ENCODE measurements at regions not wholly inside any gene's neighbourhood (a gene's known extent, or its start where the extent isn't known, plus 50 kb on each side); places are given as distances from the start of the nearest gene placed in this dataset.

DNA sequence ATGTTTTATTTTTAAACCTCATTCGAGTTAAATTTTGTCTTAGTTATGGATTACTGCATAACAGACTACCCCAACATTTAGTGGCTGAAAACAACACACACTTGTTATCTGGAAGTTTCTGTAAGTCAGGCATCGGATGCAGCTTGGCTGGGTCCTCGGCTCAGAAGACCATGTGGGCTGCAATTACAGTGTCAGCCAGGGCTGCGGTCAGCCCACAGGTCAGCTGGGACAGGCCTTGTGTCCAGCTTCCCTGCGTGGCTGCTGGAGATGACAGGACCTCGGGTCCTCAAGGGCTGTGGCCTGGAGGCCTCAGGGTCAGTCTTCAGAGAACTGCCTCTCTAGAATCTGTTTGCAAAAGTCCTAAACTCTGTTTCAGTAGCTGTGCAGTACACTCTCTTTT lies 219.0 kb upstream of the IRX1 start:
- DNase-seq = no peak
- in situ Hi-C loops (cut with MboI; ENCODE audit: low pct_unique_long_range_greater_than_20kb, low sequenced_read_pairs) = no loop called here

- no peak for DNase-seq
- in situ Hi-C loops (cut with MboI; ENCODE audit: low pct_unique_long_range_greater_than_20kb, low sequenced_read_pairs) = no loop called here
Measured at GRCh38 chr5:3375586-3376311, 219.9 kb upstream of the IRX1 start.

DNA sequence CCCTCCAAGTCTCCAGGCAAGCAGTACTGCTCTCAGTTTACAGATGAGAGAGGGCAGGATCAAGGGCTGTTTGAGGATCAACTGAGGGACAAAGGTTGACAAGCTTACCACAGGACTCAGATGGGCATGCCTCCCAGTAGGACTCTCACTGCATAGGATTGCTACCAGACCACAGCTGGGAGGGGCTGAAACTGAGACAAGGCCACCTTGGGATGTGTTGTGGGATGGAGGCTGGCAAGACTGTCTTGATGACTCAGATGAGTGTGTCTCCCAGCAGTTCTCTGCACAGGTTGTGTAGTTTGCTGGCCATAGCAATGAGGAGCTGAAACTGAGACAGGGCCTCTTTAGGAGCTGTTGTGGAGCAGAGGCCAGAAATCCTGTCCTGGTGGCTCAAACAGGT lies 222.2 kb upstream of the IRX1 start:
- DNase-seq = no peak
- in situ Hi-C loops (cut with MboI; ENCODE audit: low pct_unique_long_range_greater_than_20kb, low sequenced_read_pairs) = no loop called here

GRCh38 chr5:3372289-3372688 lies 223.3 kb upstream of the IRX1 start:
- in situ Hi-C loops (cut with MboI; ENCODE audit: low pct_unique_long_range_greater_than_20kb, low sequenced_read_pairs) = no loop called here

DNA sequence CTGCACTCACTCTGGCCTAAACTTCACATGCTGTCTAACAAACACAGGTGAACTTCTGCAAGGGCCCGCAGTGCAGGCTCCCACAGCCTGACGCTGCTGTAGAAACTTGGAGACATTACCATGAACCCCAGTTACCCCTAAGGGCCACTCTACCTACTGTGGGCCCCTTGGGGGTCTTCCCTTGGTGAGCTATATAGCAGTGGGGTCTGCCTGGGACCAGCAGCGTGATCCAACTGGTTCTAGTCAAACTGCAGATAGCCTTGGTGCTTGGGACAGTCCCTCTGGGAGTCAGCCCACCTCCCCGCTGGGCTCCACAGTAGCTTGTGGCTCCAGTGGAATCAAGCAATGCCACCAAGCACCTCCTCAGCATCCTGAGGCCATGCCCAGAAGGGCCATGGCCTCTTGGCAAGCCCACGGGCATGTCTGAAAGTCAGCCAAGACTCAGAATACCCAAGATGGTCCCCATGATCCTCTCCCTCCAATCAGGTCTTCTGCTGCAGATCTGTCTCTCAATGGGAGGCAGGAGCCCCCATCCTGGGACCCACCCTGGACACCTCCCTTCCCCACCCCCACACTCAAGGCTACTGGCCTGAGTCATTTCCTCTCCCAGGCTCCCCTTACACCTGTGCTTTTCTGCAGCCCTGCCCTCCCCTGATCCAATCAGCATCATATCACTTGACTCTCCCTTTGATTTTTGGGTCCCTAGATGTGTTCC lies 230.0 kb upstream of the IRX1 start:
- no peak for DNase-seq
- in situ Hi-C loops (cut with MboI; ENCODE audit: low pct_unique_long_range_greater_than_20kb, low sequenced_read_pairs) = no loop called here

More at GRCh38 chr5:3372289-3372688, 223.3 kb upstream of the IRX1 start:
- DNase-seq = no peak

DNA sequence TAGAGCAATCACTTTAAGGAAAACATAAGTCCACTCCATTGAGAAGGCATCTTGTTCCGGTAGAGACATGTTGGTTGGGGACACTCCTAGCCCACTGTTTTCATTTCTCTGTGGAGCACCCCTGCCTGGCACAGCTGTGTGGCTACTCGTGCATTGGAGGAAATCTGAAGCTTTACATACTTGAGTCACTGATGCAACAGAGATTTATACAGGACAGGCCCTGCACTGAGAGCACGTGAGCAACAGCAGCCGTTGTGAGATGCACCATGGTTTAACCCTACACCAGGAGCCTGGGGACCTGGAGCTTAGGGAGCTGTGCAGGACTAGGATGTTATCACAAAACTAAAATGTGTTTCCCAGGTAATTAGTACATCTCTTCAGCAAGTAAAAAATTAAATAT lies 230.7 kb upstream of the IRX1 start:
- in situ Hi-C loops (cut with MboI; ENCODE audit: low pct_unique_long_range_greater_than_20kb, low sequenced_read_pairs) = no loop called here
- no peak for DNase-seq

DNA sequence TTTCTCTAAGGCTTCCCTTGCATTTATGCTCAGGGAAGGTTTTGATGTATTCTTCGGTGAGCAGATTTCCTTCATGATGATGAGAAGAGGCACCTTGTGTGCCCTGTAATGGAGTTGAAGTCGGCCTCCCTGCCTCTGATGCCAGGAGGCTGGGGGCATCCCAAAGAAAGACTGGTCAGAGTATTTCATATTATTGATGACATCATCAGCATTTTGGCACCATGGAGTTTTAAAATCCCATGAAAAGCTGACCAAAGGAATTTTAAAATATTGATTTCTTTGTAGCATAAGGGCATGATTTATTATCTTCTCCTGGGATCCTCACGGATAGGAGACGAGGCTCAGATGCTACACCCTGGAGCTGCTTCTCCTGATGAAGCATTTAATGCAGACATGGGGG lies 231.2 kb upstream of the IRX1 start:
- in situ Hi-C loops (cut with MboI; ENCODE audit: low pct_unique_long_range_greater_than_20kb, low sequenced_read_pairs) = no loop called here
- DNase-seq = no peak

GRCh38 chr5:3362606-3362910 lies 233.1 kb upstream of the IRX1 start:
- DNase-seq = no peak
- in situ Hi-C loops (cut with MboI; ENCODE audit: low pct_unique_long_range_greater_than_20kb, low sequenced_read_pairs) = no loop called here

GRCh38 chr5:3361811-3362605 lies 233.6 kb upstream of the IRX1 start:
- no peak for DNase-seq
- in situ Hi-C loops (cut with MboI; ENCODE audit: low pct_unique_long_range_greater_than_20kb, low sequenced_read_pairs) = no loop called here

DNA sequence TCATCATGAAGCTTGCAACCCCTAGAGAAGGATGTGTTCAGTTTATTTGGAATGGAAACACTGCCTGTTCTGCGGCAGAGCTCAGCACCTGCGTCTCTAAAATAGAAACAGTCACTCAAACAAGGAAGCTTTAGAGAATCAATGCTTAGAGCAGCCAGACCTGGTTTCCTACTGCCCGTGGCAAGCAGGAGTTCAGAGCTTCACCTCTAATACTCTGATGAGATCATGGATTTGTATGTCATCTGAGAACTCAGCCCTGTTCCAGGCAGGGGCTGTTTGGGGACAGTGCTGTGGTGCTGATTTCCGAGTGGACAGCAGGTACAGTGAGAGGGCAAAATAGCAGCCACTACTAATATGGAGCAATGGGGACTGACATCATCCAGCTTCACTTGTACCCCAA lies 236.0 kb upstream of the IRX1 start:
- in situ Hi-C loops (cut with MboI; ENCODE audit: low pct_unique_long_range_greater_than_20kb, low sequenced_read_pairs) = no loop called here

DNA sequence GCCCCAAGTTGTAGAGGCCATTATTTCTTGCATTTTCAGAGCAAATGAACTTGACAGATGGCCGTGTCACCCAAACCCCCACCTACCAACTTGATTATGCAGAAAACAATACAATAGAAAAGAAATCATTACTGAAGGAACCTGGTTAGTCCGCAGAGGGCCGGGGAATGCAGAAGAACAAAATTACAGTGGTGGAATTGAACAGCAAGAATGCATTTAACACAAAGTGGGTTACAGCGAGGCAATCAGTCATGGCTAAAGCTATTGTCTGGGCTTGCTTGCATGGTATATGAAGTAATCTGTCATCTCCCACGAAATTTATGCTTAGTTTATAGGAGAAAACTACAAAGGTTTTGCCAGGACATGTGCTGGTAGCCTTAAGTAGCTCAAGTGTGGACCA lies 238.3 kb upstream of the IRX1 start:
- in situ Hi-C loops (cut with MboI; ENCODE audit: low pct_unique_long_range_greater_than_20kb, low sequenced_read_pairs) = no loop called here
- DNase-seq = no peak

More for the DNA sequence above, 236.0 kb upstream of the IRX1 start:
- DNase-seq = no peak

DNA sequence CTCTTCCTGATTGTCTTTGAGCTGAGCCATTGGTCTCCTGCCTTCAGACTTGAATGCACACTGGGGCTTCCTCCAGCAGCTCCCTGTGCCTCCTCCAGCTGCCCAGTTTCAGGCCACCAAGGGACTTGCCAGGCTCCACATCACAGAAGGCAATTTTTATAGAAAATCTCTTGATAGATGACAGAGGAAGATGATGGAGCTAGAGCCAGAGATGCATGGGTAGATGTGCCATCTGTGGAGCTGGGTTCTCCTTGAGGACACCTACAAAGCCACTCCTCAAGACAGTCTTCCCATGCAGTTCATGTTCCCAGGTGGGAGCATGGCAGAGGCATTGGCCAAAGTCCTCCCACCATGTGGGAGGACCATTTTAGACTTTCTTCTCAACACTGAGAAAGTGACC lies 239.6 kb upstream of the IRX1 start:
- DNase-seq = no peak
- in situ Hi-C loops (cut with MboI; ENCODE audit: low pct_unique_long_range_greater_than_20kb, low sequenced_read_pairs) = no loop called here

DNA sequence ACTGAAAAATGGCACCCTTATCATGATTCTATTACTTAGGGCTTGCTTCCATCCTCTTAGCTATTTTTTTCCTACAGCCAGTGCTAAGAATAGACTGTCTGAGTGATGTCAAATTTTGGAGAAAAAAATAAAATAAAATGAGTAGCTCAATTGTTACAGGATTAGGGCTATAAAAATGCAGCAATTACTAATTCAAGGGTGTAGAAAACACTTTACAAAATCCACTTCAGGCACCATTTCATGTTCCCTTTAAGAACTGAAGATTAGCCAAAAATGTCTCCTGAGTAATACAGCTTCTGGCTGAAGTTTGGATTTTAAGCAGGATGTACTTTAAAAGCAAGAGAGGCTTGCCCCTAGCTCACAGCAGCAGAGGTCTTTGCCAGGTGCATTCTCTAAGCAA lies 240.5 kb upstream of the IRX1 start:
- in situ Hi-C loops (cut with MboI; ENCODE audit: low pct_unique_long_range_greater_than_20kb, low sequenced_read_pairs) = no loop called here
- DNase-seq = no peak

GRCh38 chr5:3354606-3355005 lies 241.0 kb upstream of the IRX1 start:
- in situ Hi-C loops (cut with MboI; ENCODE audit: low pct_unique_long_range_greater_than_20kb, low sequenced_read_pairs) = no loop called here
- no peak for DNase-seq

DNA sequence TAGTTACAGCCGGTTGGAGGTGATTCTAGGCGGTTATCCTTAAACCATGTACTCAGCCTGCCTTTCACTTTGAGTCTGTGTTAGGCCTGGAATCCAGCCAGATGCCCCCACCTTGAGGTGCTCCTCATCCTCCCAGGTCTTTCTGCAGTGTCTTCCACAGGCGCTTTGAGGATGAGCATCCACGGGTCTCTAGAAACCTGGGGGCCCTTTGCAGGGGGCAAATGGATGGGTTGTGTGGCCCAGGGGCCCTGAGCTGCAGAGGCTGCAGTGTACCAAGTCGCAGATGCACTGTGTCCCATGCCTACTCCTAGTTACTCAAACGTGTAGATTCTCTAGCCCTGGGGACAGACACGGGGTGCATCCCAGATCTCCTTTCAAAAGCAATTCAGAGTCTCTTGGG lies 242.1 kb upstream of the IRX1 start:
- in situ Hi-C loops (cut with MboI; ENCODE audit: low pct_unique_long_range_greater_than_20kb, low sequenced_read_pairs) = no loop called here
- DNase-seq = no peak

DNA sequence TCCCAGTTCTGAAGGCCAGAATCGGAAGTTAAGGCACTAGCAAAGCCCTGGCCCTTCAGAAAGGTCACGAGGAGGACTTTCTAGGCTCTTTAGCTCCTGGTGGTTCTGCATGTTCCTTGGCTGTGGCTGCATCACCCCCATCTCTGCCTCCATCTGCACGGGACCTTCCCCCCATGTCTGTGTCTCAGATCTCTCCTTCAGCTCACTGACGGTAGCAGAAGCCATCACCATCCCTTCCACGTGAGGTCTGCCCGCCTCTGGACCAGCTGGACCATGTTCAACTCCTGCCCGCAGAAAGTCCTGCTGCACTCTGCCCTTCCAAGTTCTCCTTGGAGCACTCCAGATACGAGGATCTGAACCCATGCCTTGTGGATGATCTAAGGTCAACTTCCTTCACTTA lies 242.9 kb upstream of the IRX1 start:
- DNase-seq = no peak
- in situ Hi-C loops (cut with MboI; ENCODE audit: low pct_unique_long_range_greater_than_20kb, low sequenced_read_pairs) = no loop called here

GRCh38 chr5:3351581-3352442 lies 243.8 kb upstream of the IRX1 start:
- in situ Hi-C loops (cut with MboI; ENCODE audit: low pct_unique_long_range_greater_than_20kb, low sequenced_read_pairs) = no loop called here
- DNase-seq = no peak

GRCh38 chr5:3350781-3351180 lies 244.9 kb upstream of the IRX1 start:
- in situ Hi-C loops (cut with MboI; ENCODE audit: low pct_unique_long_range_greater_than_20kb, low sequenced_read_pairs) = no loop called here
- DNase-seq = no peak

DNA sequence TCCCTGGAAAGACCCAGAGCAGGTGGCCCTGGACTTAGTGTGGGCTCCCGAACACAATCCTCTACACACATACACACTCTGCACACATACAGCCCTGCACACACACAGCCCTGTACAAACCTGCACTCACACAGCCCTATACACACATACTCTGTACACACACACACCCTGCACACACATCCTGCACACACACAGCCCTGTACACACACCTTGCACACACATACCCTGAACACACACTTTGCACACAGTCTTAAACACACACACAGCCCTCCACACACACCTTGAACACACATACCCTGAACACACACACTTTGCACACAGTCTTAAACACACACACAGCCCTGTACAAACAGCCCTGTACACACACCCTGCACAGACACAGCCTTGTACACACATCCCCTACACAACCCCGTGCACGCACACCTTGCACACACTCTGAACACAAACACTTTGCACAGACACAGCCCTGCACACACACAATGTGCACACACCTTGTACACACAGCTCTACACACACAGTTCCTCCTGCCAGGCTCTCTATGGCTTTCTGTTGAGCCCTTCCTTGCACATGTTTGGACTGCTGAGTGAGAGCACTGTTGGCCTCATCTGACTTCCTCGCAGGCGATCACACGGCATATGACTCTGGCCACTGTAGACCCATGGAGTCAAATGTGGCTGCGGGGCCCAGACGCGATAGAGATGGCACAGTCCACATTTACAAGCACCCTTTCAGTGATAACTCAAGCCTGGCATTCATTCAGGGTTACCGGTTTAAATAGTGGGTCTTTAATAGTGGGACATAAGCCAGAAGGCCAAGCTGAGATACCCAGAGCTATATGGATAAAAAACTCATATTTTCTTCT lies 245.7 kb upstream of the IRX1 start:
- no peak for DNase-seq
- in situ Hi-C loops (cut with MboI; ENCODE audit: low pct_unique_long_range_greater_than_20kb, low sequenced_read_pairs) = no loop called here
